Nucleus accumbens (tissue), 56 donors: ENCODE measurements at regions not wholly inside any gene's neighbourhood (a gene's known extent, or its start where the extent isn't known, plus 50 kb on each side); places are given as distances from the start of the nearest gene placed in this dataset.
A peak's percentile ranks its signal among the peaks of the same experiment; 100 is the strongest.
"Not testable (repeated sequence)": the region's sequence is repeated elsewhere in the genome, so short reads cannot be mapped to it uniquely, and the experiment has no call there.

Source experiments
- DNase-seq, 56 donors: peaks; one replicate each; lab custom pipeline; 2025; lab: John Stamatoyannopoulos, UW

DNA sequence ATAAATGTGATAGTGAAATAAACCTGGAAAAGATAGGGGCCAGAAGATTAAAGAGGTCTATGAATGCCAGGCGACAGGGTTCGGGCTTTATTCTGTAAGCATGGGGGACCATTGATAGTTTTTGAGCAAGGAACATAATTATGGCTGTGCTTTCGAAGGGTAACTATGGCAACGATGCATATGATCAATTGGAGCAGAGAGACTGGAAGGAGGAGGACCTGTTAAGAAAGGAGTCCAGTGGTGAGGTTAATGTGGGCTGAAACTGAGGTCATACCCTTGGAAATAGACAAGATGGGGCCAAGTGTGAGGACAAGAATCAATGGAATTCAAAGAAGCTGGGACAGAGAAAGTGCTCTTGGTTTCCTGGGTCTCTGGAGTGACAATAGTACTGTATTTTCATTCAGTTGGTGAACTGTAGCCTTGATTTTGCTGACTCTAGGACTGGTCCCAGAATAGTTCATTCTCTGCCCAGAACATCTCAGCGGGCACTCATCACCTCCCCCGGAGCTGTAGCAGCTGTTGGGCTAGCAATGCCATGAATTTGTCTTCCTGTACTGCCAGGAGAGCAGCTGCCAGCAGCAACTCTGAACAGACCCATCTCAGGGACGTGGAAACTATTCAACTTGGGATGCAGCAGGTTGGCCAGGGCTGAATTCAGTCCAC is 108.4 kb downstream of the SRGAP2 start:
- peak in 7 of 56 donors; percentile 1 to 25 (median 20) for DNase-seq

DNA sequence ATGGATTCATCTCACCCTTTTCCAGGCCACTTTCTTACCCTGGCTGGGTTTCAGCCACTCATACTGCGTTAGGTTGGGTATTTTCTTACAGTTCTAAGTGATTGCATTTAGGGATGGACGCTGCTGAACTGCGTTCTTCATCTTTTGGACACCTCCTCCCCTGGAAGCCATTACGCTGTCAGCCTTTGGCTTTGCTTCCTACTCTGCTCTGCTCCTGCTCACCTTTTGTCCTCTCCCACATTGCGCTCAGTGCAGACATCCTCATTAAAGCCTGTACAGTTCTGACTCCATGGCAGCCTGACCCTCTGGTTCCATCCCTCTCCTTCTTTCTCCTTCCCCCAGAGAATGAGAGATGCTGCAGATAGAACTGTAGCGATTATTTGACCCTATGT is 108.9 kb downstream of the SRGAP2 start:
- DNase-seq, result not testable (repeated sequence)

DNA sequence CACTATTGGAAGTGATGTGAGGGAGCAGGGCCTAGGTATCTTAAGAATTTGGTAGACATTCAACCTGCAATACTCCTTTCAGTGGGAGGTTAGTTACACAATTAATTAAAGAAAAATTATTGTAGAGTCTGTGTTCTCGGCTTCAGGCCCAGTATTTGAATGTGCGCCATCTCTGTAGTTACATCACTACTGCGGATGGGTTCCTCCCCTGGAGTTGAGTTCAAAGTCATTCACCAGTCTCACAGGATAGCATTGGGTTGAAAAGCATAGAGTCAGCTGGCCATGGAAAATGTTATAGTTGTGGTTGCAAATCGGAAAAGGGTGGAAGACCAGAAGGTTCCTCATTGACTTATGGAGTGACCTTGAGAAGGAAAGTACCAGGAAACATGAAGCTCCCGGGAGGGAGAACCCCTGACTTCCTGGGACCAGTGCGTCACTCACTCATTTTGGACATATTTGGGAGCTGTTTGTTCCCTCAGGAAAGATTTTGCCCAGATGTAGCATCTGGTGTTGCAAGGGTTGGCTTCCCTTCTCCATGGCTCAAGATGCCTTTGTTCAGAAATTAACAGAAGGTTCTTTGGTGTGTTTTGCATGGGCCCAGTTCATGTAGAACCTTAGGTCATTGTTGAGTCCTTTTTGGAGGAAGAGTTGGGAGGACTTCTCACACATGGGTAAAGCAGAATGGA is 111.8 kb downstream of the SRGAP2 start:
- not testable (repeated sequence) for DNase-seq

DNA sequence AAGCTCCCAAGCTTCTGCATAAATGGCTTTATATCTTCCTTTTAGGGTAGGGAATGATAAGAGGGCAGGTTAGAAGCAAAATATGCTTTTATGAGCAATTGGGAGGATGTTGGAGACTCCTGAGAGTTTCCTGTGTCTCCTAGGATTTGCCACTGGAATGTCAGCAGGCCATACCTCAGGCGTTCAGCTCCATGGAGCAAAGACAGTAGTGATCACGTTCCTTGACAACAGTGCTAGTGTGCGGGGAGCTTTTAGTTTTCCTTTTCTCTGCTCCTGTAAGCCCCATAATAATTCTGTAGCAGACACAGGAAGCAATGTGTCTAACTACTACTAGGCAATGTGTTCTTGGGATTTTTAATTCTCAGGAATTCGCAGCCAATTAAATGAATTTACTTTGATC is 113.6 kb downstream of the SRGAP2 start:
- DNase-seq, result not testable (repeated sequence)

DNA sequence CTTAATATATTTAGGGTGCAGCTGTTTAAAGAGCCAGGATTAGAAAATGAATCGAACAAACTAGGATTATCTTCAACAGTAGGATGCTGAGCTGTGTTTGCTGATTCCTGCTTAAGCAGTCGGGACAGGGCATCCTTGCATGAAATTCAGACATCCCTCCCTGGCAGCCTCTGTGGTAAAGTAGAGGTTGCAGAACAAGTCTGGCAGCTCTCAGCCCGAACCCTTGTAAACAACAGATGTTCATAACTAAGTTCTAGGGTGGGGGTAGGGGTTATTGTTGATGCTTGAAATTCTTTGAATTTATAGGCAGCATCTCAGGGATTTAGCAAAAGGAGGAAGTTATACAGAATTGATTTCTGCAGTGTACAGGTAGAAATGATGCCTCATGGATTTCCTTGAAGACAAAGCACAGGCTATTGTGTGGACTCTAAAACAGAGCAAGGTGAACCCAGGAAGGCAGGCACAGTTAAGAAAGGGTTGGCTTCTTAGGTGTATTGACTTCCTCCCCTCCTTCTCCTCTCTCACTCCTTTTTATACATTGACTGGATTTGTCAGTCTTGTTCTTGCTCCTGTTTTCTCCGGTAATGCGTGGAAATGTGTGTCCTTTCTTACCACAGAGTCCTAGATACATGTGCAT is 114.7 kb downstream of the SRGAP2 start:
- DNase-seq, result not testable (repeated sequence)

DNA sequence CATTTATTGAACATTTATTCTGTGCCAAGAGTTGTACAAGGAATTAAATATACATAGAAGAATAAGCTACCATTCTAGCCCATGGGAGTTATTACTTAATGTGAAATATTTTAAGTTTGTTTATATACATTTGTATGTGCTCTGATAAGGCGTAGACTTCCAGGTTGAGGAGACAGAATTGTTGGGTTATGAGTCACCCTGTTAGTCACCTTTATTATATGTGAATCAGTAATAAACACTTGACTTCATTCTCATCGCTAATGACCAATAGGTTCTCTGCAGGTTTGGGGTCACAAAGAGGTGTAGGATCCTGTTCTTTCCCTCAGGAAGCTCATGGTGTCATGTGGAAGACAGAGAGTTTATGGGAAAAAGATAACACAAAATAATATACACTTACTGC is 116.9 kb downstream of the SRGAP2 start:
- DNase-seq, result not testable (repeated sequence)

DNA sequence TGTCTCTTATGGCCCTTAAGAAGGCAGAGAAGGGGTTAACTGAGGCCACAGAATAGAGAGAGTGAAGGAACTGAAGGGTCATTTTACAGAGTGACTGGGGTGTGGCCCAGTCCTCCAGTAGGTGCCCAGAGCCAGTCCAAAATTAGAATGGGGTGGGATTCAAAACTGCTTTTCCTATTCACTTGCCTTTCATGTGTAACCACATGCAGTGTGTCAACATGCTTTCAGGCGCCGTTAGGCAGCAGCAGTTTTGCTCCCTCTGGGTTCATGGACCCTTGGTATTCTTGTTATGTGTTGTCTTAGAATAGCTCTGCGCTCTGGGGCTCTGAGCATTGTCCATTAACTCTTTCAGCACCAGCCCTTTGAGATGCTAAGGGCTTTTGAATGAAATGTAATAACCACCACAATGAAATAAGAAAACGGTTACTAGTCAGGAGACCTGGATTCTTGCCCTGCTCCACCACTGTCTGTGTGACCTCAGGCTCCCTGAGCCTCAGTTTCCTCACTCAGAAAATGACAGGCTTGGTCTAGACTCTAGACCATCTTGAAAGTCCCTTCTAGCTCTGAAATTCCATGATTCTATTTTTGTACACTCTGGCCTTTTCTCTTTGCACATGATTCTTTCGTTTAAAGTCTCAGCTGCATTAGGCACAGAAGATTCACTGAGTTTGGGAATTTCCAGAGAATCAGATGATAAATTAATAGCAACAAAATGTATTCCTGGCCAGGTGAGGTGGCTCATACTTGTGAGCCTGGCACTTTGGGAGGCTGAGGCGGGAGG is 123.0 kb downstream of the SRGAP2 start:
- not testable (repeated sequence) for DNase-seq

DNA sequence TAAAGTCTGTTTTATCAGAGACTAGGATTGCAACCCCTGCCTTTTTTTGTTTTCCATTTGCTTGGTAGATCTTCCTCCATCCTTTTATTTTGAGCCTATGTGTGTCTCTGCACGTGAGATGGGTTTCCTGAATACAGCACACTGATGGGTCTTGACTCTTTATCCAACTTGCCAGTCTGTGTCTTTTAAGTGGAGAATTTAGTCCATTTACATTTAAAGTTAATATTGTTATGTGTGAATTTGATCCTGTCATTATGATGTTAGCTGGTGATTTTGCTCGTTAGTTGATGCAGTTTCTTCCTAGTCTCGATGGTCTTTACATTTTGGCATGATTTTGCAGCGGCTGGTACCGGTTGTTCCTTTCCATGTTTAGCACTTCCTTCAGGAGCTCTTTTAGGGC is 128.3 kb downstream of the SRGAP2 start:
- not testable (repeated sequence) for DNase-seq

DNA sequence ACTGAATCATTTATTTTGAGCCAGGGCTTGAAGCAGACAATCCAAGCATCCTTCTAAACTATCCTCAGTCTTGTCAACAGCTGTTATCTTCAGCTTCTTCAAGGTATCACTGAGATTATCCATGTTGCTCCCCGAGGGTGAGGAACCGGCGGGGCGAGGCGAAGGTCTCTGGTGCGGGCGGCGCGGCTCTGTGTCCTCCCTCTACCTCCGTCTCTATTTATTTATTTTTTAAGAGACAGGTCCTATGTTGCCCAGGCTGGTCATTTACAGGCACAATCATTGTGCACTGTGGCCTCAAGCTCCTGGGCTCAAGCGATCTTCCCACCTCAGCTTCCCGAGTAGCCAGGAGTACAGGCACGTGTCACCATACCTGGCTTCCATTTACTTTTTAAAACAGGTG is 130.0 kb downstream of the SRGAP2 start:
- not testable (repeated sequence) for DNase-seq

DNA sequence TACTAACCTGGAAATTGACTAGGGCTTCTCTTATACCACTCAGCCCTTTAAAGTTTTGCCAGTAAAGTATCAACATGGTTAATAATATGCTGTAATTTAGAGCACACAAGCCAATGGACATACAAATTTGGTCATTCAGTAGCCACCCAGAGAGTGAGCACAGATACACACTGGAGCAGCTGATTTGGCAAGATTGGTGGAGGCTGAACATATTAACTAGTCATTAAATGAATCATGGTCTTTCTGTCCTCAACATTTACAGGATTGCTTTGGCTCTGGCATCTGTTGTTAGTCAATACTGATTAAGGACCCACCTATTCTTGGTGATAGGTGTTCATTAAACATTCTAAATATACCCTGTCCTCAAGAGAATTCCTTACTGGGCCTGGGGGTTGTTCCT is 130.6 kb downstream of the SRGAP2 start:
- not testable (repeated sequence) for DNase-seq

DNA sequence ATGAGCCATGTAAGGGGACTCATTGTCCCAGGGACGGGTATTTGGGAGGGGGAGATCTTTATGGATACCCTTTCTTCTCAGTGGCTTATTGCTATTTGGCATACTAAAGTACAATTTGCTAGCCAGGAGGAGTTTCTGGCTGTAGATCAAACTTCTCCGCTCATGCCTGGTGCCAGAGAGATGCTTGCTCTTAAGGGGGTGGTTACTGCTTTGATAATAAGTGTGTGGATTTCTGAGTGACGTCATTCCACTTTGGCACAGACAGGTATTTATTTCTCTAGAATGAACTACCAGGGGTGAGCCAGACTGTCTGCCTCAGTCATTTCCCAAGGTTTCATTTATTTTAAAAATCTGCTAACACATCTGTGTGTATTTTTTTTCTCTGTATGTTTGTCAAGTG is 131.1 kb downstream of the SRGAP2 start:
- not testable (repeated sequence) for DNase-seq

DNA sequence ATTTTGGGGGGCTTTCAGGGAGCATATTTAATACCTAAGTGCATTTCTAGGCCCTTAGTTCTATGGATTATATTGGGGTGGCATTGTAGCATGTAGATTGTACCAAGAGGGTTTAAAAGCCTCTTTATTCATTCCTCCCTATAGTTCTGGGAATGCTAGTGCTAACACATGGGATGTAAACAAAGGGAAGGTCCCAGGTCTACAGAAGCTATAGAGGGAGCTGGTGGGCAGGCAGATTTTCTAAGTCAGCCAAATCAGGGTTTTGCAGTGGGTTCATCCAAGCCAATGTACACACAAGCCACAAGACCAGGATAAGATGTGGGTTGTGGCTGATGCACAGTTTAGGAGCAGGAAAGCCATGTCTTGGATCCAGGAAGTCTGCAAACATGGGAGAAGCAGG is 131.8 kb downstream of the SRGAP2 start:
- not testable (repeated sequence) for DNase-seq

DNA sequence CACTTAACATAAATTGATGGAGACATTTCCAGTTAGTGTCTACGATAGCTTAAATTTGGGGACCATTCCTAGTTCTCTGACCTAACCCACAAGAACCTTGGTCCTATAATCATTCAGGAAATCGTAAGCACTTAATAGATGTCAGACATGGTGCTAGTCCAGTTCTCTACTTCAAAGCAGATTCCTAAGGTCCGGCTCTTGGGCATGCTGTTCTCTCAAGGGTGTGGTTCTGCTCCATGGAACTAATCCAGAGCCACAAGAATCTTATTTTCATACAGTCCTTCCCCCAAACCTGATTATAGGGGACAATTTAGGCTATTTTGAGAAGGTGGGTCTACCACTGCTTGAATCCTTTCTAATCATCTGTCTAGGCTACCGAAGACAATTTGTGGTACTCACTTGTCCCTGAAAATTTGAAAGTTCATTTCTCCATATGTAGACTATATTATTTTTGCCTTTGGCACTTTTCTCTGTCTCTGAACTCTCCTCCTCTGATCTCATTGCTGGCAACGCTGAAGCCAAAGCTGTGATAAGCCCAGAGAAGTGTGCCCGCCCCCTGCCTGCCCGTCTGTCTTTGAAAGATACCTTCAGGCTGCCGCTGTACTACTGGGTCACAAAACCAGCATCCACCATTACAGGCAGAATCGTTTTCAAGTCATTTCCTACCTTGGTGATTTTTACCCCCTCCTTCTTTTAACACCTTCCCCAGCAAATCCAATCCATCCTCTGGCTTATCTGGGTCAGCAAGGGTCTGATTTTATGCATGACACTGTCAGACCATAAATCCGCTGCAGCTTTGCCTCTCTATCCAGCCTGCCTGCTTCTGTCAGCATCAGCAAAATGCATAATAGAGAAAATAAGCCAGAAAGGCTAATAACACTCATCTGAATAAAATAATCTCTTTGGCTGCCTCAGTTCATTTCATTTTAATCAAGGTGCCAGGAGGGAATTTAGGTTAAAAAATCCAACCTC is 132.8 kb downstream of the SRGAP2 start:
- DNase-seq, result not testable (repeated sequence)

DNA sequence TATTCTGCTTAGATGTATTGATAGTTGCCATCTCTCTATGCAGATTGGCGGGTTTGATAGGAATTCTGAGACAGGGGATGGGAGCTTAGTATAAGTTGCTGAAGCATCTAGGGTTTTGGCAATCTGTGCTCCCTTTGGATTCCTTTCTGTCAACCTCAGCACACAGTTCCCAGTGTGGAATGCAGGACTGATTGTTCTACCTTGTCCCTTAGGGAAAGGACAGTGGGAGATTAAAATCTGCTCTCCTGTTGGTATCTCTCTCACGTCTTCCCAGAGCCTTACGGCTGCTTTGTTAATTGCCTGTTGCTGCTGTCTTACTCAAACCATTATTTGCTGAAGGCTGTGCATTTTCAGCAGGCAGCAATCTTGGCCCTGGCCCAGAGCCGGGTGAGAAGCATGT is 133.3 kb upstream of the IKBKE start:
- DNase-seq, result not testable (repeated sequence)

DNA sequence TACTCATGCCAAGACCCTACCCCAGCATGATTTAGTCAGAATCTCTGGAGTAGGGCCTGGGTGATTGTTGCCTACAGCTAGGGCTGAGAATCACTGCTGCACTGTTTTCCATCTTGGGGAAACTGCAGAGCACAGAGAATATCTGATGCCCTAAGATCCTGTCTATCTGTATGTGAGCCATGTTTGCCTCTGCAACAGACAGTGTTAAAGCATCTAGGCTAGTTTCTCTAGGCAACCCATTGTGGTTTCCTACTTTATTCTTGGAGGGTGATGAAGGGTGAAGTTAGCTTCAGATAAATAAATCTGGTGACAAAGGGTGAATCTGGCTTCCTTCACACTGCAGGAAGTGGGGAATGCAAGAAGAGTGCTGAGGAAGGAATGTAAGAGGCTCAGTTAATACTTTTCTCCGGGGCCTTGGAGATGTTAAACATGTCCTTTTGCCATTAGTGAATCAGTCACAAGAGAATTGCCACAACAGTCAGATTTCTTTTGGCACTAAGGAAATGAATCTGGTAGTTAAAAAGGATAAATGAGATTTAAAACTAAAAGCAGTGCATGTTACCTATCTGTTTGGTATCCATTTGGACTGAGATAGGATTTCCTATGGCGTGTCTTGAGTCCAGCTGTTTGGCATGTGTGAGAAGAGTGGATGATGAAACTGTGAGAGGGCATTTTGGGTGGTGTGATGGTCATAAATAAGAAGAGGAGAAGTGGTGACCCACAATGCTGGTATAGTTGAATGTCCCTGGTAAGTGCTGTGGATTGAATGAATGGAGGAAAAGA is 119.6 kb upstream of the IKBKE start:
- not testable (repeated sequence) for DNase-seq

DNA sequence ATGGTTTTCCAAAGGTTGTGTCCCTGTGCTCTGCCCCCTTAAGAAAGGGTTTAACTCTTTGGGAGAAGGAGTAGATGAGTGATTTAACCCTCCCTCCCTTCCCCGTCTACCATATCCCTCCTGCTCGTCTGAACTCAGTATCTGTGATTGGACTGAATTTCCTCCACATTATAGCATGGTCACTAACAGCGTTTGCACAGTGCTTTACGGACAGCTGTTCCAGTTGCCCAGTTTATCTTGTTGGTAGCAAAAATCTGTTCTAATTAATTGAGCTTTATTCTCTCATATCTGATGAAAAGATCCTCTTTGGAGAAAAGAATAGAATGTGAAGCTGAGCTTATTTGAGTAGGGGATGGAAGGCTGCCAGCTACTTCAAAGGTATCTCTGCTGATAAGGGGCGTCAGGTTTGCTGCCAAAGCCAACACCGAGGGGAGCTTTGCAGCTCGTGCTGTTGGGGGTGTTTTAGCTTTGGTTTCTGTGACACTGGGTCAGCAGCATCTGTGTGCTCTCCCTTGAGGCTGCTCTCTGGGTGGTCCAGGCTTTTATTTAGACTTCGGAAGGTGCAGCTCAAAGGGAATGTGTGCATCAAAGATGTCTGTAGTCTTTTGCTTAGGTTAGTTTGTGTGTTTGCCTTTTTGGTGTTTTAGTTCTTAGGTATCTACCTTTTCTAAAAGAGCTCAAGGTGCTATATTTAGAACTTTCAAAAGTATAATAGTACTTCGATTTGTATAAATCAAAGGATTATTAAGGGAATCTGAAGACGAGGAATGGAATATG is 118.8 kb upstream of the IKBKE start:
- DNase-seq, result not testable (repeated sequence)

DNA sequence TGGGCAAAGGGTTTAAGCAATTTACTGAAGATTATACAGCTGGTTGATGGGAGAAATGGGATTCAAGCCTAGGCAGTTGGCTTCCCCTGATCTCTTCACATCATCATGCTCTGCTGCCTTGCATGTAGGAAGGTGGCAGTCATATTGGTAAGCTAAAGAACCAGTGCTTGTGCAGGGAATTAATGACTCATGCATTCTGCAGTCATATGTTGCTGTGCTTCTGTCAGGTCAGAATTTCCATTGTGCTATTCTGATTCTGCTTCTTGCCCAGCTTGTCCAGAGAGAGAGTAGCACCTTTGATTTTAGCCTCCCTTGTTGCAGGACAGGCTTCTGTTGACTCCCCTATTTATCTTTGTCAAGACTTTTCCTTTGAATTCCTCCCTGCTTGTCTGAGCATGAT is 114.0 kb upstream of the IKBKE start:
- not testable (repeated sequence) for DNase-seq

DNA sequence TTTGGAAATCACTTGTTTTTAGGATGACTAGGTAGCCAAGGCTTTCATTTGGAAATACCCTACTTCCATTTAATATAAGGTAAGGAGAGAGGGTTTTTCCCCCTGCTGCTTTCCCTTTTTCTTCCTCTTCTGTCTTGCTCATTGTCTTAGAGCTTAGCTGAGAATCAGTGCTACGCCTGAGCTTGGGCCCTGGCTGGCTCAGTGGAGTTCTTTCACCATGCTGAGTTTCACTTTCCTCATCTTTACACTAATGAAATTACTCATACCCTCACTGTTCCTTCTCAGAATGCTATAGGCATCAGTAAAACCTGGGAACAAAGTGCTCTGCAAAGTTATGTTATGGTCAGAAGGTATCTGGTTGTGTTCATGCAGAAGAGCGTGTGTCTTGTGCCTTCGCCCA is 112.3 kb upstream of the IKBKE start:
- not testable (repeated sequence) for DNase-seq
